ENCODE measurements at regions not wholly inside any gene's neighbourhood (a gene's known extent, or its start where the extent isn't known, plus 50 kb on each side); places are given as distances from the start of the nearest gene placed in this dataset.

GRCh38 chr6:164315376-164315775 lies 900.9 kb downstream of the QKI start:
- H2AFZ ChIP-seq (ENCODE audit: low read depth, low read length, poor library complexity, severe bottlenecking), result no peak overlapping the region
- ChIA-PET POLR2A (no interaction called here), RAD21 (ENCODE audit: low non-redundant PET in 1 of 2, low total read pairs in 2 of 2, uncharacterized antibody in 2 of 2, unreplicated experiment in 2 of 2) (no interaction called here), CTCF (no interaction called here)
- ATAC-seq (no peak), DNase-seq (ENCODE audit: low read depth, low spot score) (no peak)
- no TSS peak for BruUV-seq (replicated peaks)
- no peaks in the 10 kb centered on the region for H3K4me1 ChIP-seq (ENCODE audit: control insufficient read depth in 1 of 2, insufficient read depth in 2 of 2, low read length in 2 of 2)
- no peaks in the 10 kb centered on the region for H3K79me2 ChIP-seq (ENCODE audit: insufficient read depth, low read length)
- no peaks in the 10 kb centered on the region for H3K27me3 ChIP-seq (ENCODE audit: insufficient read depth, low read length)
- no peaks in the 10 kb centered on the region for H3K9me2 ChIP-seq (ENCODE audit: insufficient read depth)
- H3K9me3 ChIP-seq (ENCODE audit: control insufficient read depth in 1 of 2, insufficient read depth in 1 of 2, low read depth in 1 of 2, low read length in 2 of 2), result peaks cover 0 to 6% of the 10 kb centered on the region in 2 experiments; a peak in 2 of 4 replicates
- intact Hi-C loops (cut with micrococcal nuclease), result no loop called here
- no peak overlapping the region for H3K9ac ChIP-seq (ENCODE audit: low read length)
- no peak overlapping the region for H3K4me2 ChIP-seq (ENCODE audit: low read length)
- H4K20me1 ChIP-seq (ENCODE audit: insufficient read depth), result no peaks in the 10 kb centered on the region
- H3K27ac ChIP-seq (ENCODE audit: low read depth, low read length), result no peak overlapping the region
- no peak overlapping the region for H3K4me3 ChIP-seq (replicated peaks in 1 of 2; ENCODE audit: low read depth in 1 of 2, low read length in 2 of 2)
- no peaks in the 10 kb centered on the region for H3K36me3 ChIP-seq (ENCODE audit: control insufficient read depth in 1 of 2, insufficient read depth in 2 of 2, low read length in 2 of 2)
- no peak for TF ChIP-seq SRF (IDR thresholded peaks at IDR 0.05; ENCODE audit: low read depth)
- no peak for TF ChIP-seq ELF1 (IDR thresholded peaks at IDR 0.05; ENCODE audit: borderline replicate concordance, low read depth)
- no peak for TF ChIP-seq EZH2phosphoT487 (IDR thresholded peaks at IDR 0.05; ENCODE audit: borderline replicate concordance)
- TF ChIP-seq, protein P1, sequence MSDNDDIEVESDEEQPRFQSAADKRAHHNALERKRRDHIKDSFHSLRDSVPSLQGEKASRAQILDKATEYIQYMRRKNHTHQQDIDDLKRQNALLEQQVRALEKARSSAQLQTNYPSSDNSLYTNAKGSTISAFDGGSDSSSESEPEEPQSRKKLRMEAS (IDR thresholded peaks at IDR 0.05), result no peak
- TF ChIP-seq POLR2AphosphoS5 (IDR thresholded peaks at IDR 0.05; ENCODE audit: low read depth, low read length), result no peak
- no peak for TF ChIP-seq EGR1 (IDR thresholded peaks at IDR 0.05; ENCODE audit: low read depth)
- no peak for TF ChIP-seq EZH2 (IDR thresholded peaks at IDR 0.05)
- no peak for TF ChIP-seq JUND (IDR thresholded peaks at IDR 0.05)

- CTCF ChIA-PET, result no interaction called here
- Histone ChIP-seq H3K27me3 (ENCODE audit: insufficient read depth, low read length) (no peaks in the 10 kb centered on the region), H3K4me2 (ENCODE audit: low read length) (no peak overlapping the region), H3K9me2 (ENCODE audit: insufficient read depth) (no peaks in the 10 kb centered on the region), H3K9me3 (ENCODE audit: control insufficient read depth in 1 of 2, insufficient read depth in 1 of 2, low read depth in 1 of 2, low read length in 2 of 2) (peaks cover 5 to 10% of the 10 kb centered on the region in 2 experiments; a peak in 2 of 4 replicates), H3K4me1 (ENCODE audit: control insufficient read depth in 1 of 2, insufficient read depth in 2 of 2, low read length in 2 of 2) (no peaks in the 10 kb centered on the region), H2AFZ (ENCODE audit: low read depth, low read length, poor library complexity, severe bottlenecking) (no peak overlapping the region), H4K20me1 (ENCODE audit: insufficient read depth) (no peaks in the 10 kb centered on the region), H3K79me2 (ENCODE audit: insufficient read depth, low read length) (no peaks in the 10 kb centered on the region), H3K9ac (ENCODE audit: low read length) (no peak overlapping the region), H3K36me3 (ENCODE audit: control insufficient read depth in 1 of 2, insufficient read depth in 2 of 2, low read length in 2 of 2) (no peaks in the 10 kb centered on the region), H3K4me3 (replicated peaks in 1 of 2; ENCODE audit: low read depth in 1 of 2, low read length in 2 of 2) (no peak overlapping the region), H3K27ac (ENCODE audit: low read depth, low read length) (no peak overlapping the region)
- intact Hi-C loops (cut with micrococcal nuclease), result no loop called here
- no peak for TF ChIP-seq EZH2 (IDR thresholded peaks at IDR 0.05)
- no peak for TF ChIP-seq SP1 (IDR thresholded peaks at IDR 0.05; ENCODE audit: low read depth)
- TF ChIP-seq ZNF274 (IDR thresholded peaks at IDR 0.05; ENCODE audit: low read depth, low read length), result no peak
- no peak for TF ChIP-seq CBX3 (IDR thresholded peaks at IDR 0.05; ENCODE audit: low read depth)
- TF ChIP-seq ATF3 (IDR thresholded peaks at IDR 0.05), result no peak
- no peak for TF ChIP-seq SRF (IDR thresholded peaks at IDR 0.05; ENCODE audit: low read depth)
- DNase-seq (ENCODE audit: low read depth, low spot score), result no peak
- no TSS peak for BruUV-seq (replicated peaks)
- ATAC-seq, result no peak
- RAD21 ChIA-PET (ENCODE audit: low non-redundant PET in 1 of 2, low total read pairs in 2 of 2, uncharacterized antibody in 2 of 2, unreplicated experiment in 2 of 2), result no interaction called here
- POLR2A ChIA-PET, result no interaction called here
Measured at GRCh38 chr6:164308339-164308738, 893.8 kb downstream of the QKI start.
